Sigmoid colon (tissue), 3 donors: ENCODE measurements at regions not wholly inside any gene's neighbourhood (a gene's known extent, or its start where the extent isn't known, plus 50 kb on each side); places are given as distances from the start of the nearest gene placed in this dataset.

Source experiments
- POLR2A ChIP-seq, 2 donors: fragments of 450-650 bp; IDR thresholded peaks; one replicate each; pipeline ENCODE4 v1.6.1; 2016; ENCODE audit warnings: antibody characterized with exemption in 2 of 2, mild to moderate bottlenecking in 2 of 2, moderate library complexity in 2 of 2
- TF ChIP-seq, protein P1 (sequence below), 4 experiments: fragments of 450-650 bp in 3 of 4; fragments of 200-600 bp in 1 of 4; IDR thresholded peaks; one replicate each; pipeline ENCODE4 v1.5.1; 2016 to 2019; ENCODE audit warnings: antibody characterized with exemption in 4 of 4, mild to moderate bottlenecking in 3 of 4, moderate library complexity in 2 of 4

DNA sequence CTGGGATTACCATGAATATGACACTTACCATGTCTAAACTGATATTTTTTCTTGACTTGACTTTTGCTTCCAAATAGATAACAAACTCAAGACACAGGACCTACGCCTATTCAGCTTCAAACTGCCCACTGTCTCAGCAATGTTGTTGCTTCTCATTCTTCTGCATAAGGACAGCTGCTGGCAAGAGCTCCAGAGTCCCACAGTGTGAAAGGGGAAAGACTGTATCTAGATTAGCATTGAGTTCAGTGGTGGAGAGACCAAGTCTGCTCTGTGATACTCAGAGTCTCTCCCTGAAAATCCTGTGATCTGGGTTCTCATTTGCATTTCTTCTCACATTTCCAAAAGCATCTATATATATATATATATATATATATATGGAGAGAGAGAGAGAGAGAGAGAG is 247.9 kb upstream of the NT5C1B start:
- TF ChIP-seq, protein P1, sequence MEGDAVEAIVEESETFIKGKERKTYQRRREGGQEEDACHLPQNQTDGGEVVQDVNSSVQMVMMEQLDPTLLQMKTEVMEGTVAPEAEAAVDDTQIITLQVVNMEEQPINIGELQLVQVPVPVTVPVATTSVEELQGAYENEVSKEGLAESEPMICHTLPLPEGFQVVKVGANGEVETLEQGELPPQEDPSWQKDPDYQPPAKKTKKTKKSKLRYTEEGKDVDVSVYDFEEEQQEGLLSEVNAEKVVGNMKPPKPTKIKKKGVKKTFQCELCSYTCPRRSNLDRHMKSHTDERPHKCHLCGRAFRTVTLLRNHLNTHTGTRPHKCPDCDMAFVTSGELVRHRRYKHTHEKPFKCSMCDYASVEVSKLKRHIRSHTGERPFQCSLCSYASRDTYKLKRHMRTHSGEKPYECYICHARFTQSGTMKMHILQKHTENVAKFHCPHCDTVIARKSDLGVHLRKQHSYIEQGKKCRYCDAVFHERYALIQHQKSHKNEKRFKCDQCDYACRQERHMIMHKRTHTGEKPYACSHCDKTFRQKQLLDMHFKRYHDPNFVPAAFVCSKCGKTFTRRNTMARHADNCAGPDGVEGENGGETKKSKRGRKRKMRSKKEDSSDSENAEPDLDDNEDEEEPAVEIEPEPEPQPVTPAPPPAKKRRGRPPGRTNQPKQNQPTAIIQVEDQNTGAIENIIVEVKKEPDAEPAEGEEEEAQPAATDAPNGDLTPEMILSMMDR (IDR thresholded peaks at IDR 0.05) = no peak
- no peak for TF ChIP-seq POLR2A (IDR thresholded peaks at IDR 0.05)
